Spinal cord (tissue), 9 donors: ENCODE measurements at regions not wholly inside any gene's neighbourhood (a gene's known extent, or its start where the extent isn't known, plus 50 kb on each side); places are given as distances from the start of the nearest gene placed in this dataset.

Experiments
- DNase-seq, 6 donors: peaks; one replicate each; pipeline versions ENCODE4 v3.0.0 to v3.0.0-alpha.2; 2013 to 2015; ENCODE audit warnings: low spot score in 6 of 6, low read depth in 4 of 6
- H3K27ac ChIP-seq: one replicate; pipeline ENCODE4 v1.5.1; 2013; ENCODE audit warnings: low read depth, low read length, control low read depth
- H3K27me3 ChIP-seq: one replicate; pipeline ENCODE4 v1.6.1; 2013; ENCODE audit warnings: low read length; ENCODE audit not compliant: control insufficient read depth, insufficient read depth
- H3K36me3 ChIP-seq: one replicate; pipeline ENCODE4 v1.6.1; 2013; ENCODE audit warnings: low read length; ENCODE audit not compliant: control insufficient read depth, insufficient read depth
- H3K4me1 ChIP-seq: one replicate; pipeline ENCODE4 v1.6.1; 2013; ENCODE audit warnings: low read length; ENCODE audit not compliant: control insufficient read depth, insufficient read depth
- H3K4me3 ChIP-seq: one replicate; pipeline ENCODE4 v1.5.1; 2013; ENCODE audit warnings: low read depth, low read length, control low read depth
- H3K9me3 ChIP-seq: one replicate; pipeline ENCODE4 v1.6.1; 2013; ENCODE audit warnings: low read length; ENCODE audit not compliant: control insufficient read depth, insufficient read depth
- WGBS: methylation state at CpG from one replicate; pipeline ENCODE4 v1.1.5; 2013; ENCODE audit warnings: missing lambda C conversion rate; ENCODE audit not compliant: insufficient coverage; 5-methylcytosine and 5-hydroxymethylcytosine counted together
- donor health status: healthy.

- Histone ChIP-seq H3K27ac (no peak overlapping the region), H3K4me3 (no peak overlapping the region), H3K27me3 (no peaks in the 10 kb centered on the region), H3K9me3 (no peaks in the 10 kb centered on the region), H3K36me3 (no peaks in the 10 kb centered on the region), H3K4me1 (peaks cover 42% of the 10 kb centered on the region)
- WGBS = 50% methylated on average over 1 of the region's 2 CpGs
- no peak for DNase-seq
Observed at GRCh38 chr10:128851281-128851680, 615.8 kb upstream of the MGMT start.

GRCh38 chr10:128851726-128852125, 615.3 kb upstream of the MGMT start:
- peak in 2 of 6 donors; percentile 21 to 63 for DNase-seq
- Histone ChIP-seq H3K4me1 (peaks cover 42% of the 10 kb centered on the region), H3K27me3 (no peaks in the 10 kb centered on the region), H3K9me3 (no peaks in the 10 kb centered on the region), H3K27ac (no peak overlapping the region), H3K36me3 (no peaks in the 10 kb centered on the region), H3K4me3 (no peak overlapping the region)
- WGBS = 24% methylated on average over 5 of the region's 7 CpGs

- no peak overlapping the region for H3K4me3 ChIP-seq
- H3K9me3 ChIP-seq = no peaks in the 10 kb centered on the region
- peaks cover 42% of the 10 kb centered on the region for H3K4me1 ChIP-seq
- WGBS = 94% methylated on average over 7 of the region's 11 CpGs
- H3K36me3 ChIP-seq = no peaks in the 10 kb centered on the region
- DNase-seq = no peak
- H3K27me3 ChIP-seq = no peaks in the 10 kb centered on the region
- H3K27ac ChIP-seq = no peak overlapping the region
Observed at GRCh38 chr10:128852449-128852848, 614.6 kb upstream of the MGMT start.

- Histone ChIP-seq H3K27ac (no peak overlapping the region), H3K27me3 (no peaks in the 10 kb centered on the region), H3K36me3 (no peaks in the 10 kb centered on the region), H3K4me3 (no peak overlapping the region), H3K9me3 (no peaks in the 10 kb centered on the region), H3K4me1 (peaks cover 42% of the 10 kb centered on the region)
- 97% methylated on average over 6 of the region's 6 CpGs for WGBS
- no peak for DNase-seq
Observed at GRCh38 chr10:128852902-128853301, 614.1 kb upstream of the MGMT start.

- WGBS = no CpG with 5 or more reads among the region's 8 CpGs
- Histone ChIP-seq H3K27ac (no peak overlapping the region), H3K27me3 (no peaks in the 10 kb centered on the region), H3K36me3 (no peaks in the 10 kb centered on the region), H3K4me1 (peaks cover 42% of the 10 kb centered on the region), H3K4me3 (no peak overlapping the region), H3K9me3 (no peaks in the 10 kb centered on the region)
- no peak for DNase-seq
Observed at GRCh38 chr10:128853537-128853936, 613.5 kb upstream of the MGMT start.

- peak overlapping the region; percentile 63 for H3K27ac ChIP-seq
- no peaks in the 10 kb centered on the region for H3K36me3 ChIP-seq
- no peaks in the 10 kb centered on the region for H3K9me3 ChIP-seq
- WGBS = no CpG with 5 or more reads among the region's 1 CpG
- no peaks in the 10 kb centered on the region for H3K27me3 ChIP-seq
- DNase-seq = no peak
- H3K4me3 ChIP-seq = no peak overlapping the region
- H3K4me1 ChIP-seq = peaks cover 42% of the 10 kb centered on the region
Observed at GRCh38 chr10:128854204-128854603, 612.8 kb upstream of the MGMT start.

- H3K36me3 ChIP-seq = no peaks in the 10 kb centered on the region
- WGBS = 15% methylated on average over 5 of the region's 5 CpGs
- no peak overlapping the region for H3K4me3 ChIP-seq
- H3K9me3 ChIP-seq = no peaks in the 10 kb centered on the region
- H3K4me1 ChIP-seq = peaks cover 42% of the 10 kb centered on the region
- H3K27me3 ChIP-seq = no peaks in the 10 kb centered on the region
- H3K27ac ChIP-seq = peak overlapping the region; percentile 63
- peak; percentile 63 to 93 (median 69) for DNase-seq
Observed at GRCh38 chr10:128854963-128855362, 612.1 kb upstream of the MGMT start.

- Histone ChIP-seq H3K4me1 (peaks cover 42% of the 10 kb centered on the region), H3K36me3 (no peaks in the 10 kb centered on the region), H3K4me3 (no peak overlapping the region), H3K27ac (peak overlapping the region; percentile 36), H3K9me3 (no peaks in the 10 kb centered on the region), H3K27me3 (no peaks in the 10 kb centered on the region)
- 67% methylated on average over 10 of the region's 14 CpGs for WGBS
- DNase-seq = peak in 2 of 6 donors; percentile 53 to 56
Observed at GRCh38 chr10:128855618-128856428, 611.2 kb upstream of the MGMT start.

- 76% methylated on average over 6 of the region's 8 CpGs for WGBS
- no peak overlapping the region for H3K27ac ChIP-seq
Observed at GRCh38 chr10:128859738-128860386, 607.2 kb upstream of the MGMT start.

GRCh38 chr10:128860574-128860973, 606.5 kb upstream of the MGMT start:
- H3K4me3 ChIP-seq = no peak overlapping the region
- H3K36me3 ChIP-seq = no peaks in the 10 kb centered on the region
- 84% methylated on average over 9 of the region's 9 CpGs for WGBS
- H3K27me3 ChIP-seq = no peaks in the 10 kb centered on the region
- no peak for DNase-seq
- peaks cover 13% of the 10 kb centered on the region for H3K4me1 ChIP-seq
- H3K9me3 ChIP-seq = no peaks in the 10 kb centered on the region
- no peak overlapping the region for H3K27ac ChIP-seq

More at GRCh38 chr10:128859738-128860386, 607.2 kb upstream of the MGMT start:
- Histone ChIP-seq H3K9me3 (no peaks in the 10 kb centered on the region), H3K27me3 (no peaks in the 10 kb centered on the region), H3K4me3 (no peak overlapping the region), H3K36me3 (no peaks in the 10 kb centered on the region), H3K4me1 (peaks cover 13% of the 10 kb centered on the region)
- no peak for DNase-seq
